ENCODE measurements at regions not wholly inside any gene's neighbourhood (a gene's known extent, or its start where the extent isn't known, plus 50 kb on each side); places are given as distances from the start of the nearest gene placed in this dataset.

DNA sequence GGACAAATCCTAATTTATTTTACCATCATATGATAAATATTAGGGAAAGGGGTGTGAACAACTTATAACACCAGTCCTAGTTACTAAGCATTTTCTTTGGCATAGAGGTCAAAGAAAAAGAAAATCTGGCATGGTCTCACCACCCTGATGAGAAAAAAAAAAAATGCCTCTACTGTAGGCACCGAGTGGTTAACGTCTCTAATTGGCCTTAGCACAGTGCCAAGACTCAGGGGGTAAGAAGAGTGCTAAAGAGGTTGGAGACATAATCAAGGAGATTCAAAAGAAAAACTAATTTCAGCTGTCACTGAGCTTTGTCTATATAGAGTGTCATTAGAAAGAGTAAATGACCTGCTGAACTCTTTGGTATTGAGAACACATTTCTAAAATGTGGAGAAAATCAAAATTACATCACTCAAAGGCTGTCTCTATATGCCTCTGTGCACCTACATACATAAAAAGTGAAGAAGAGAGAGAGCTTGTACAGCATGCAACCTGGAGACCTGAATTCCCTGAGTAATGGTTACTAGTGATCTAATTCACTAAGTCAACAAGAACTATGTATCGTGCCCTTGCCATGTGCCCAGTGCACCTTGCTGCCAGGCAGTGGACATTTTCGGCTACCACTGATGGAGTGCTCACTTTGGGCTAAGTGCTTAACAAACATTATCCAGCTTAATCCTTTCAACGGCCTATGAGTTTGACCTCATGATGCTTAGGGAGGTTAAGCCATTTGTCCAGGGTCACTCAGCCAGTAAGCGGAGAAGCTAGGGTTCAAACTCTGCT, 113.8 kb upstream of the G2E3 start:
- Histone ChIP-seq H3K9me3 (ENCODE audit: low read depth, low read length, poor library complexity, severe bottlenecking) (no peaks in the 10 kb centered on the region), H3K27me3 (replicated peaks; ENCODE audit: insufficient read depth, low read depth, low read length, poor library complexity) (peaks cover 36% of the 10 kb centered on the region), H3K4me1 (ENCODE audit: insufficient read depth, low read length, poor library complexity, severe bottlenecking) (no peaks in the 10 kb centered on the region), H3K36me3 (ENCODE audit: insufficient read depth, low read length, poor library complexity, severe bottlenecking) (no peaks in the 10 kb centered on the region), H3K4me3 (ENCODE audit: low read depth, low read length, poor library complexity, severe bottlenecking) (no peak overlapping the region), H3K27ac (ENCODE audit: low read depth, low read length, poor library complexity, severe bottlenecking) (no peak overlapping the region)
- no peak for DNase-seq (ENCODE audit: low spot score)
- no TSS peak for BruUV-seq (replicated peaks)
- ChIA-PET CTCF (no interaction called here), POLR2A (ENCODE audit: low non-redundant PET) (no interaction called here)
- intact Hi-C loops (cut with micrococcal nuclease; ENCODE audit: unreplicated experiment): loop anchor here (10.0 kb wide), 2 partner anchors 220 to 900 kb away; no protein-coding TSS in a partner anchor
- TF ChIP-seq EZH2 (IDR thresholded peaks at IDR 0.05; ENCODE audit: borderline replicate concordance, low read depth, low read length, poor library complexity, severe bottlenecking): no peak
- TF ChIP-seq, protein P1, sequence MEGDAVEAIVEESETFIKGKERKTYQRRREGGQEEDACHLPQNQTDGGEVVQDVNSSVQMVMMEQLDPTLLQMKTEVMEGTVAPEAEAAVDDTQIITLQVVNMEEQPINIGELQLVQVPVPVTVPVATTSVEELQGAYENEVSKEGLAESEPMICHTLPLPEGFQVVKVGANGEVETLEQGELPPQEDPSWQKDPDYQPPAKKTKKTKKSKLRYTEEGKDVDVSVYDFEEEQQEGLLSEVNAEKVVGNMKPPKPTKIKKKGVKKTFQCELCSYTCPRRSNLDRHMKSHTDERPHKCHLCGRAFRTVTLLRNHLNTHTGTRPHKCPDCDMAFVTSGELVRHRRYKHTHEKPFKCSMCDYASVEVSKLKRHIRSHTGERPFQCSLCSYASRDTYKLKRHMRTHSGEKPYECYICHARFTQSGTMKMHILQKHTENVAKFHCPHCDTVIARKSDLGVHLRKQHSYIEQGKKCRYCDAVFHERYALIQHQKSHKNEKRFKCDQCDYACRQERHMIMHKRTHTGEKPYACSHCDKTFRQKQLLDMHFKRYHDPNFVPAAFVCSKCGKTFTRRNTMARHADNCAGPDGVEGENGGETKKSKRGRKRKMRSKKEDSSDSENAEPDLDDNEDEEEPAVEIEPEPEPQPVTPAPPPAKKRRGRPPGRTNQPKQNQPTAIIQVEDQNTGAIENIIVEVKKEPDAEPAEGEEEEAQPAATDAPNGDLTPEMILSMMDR (conservative IDR thresholded peaks at IDR 0.05; ENCODE audit: low read depth, low read length): no peak

DNA sequence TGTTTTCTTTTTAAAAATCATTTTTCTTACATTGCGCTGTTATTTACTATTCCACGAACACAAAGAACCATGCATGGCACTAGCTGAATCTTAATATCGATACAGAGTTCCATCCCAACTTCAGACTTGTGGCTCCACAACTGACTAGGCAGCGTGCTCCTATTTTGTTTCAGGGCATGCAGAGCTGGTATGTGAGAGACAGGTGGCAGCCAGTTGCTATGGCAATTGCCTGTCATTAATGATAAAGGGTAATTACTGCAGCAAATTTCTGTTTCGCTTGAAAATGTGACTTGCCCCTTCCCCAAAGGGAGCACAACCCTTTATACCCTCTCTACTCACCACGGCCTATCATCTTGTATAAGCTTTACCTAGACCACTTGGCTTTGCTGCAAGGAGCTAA, 113.1 kb upstream of the G2E3 start:
- intact Hi-C loops (cut with micrococcal nuclease; ENCODE audit: unreplicated experiment): loop anchor here (10.0 kb wide), 2 partner anchors 221 to 901 kb away; no protein-coding TSS in a partner anchor
- ChIA-PET POLR2A (ENCODE audit: low non-redundant PET) (no interaction called here), CTCF (no interaction called here)
- no peaks in the 10 kb centered on the region for H3K36me3 ChIP-seq (ENCODE audit: insufficient read depth, low read length, poor library complexity, severe bottlenecking)
- no TSS peak for BruUV-seq (replicated peaks)
- H3K4me1 ChIP-seq (ENCODE audit: insufficient read depth, low read length, poor library complexity, severe bottlenecking): no peaks in the 10 kb centered on the region
- no peaks in the 10 kb centered on the region for H3K9me3 ChIP-seq (ENCODE audit: low read depth, low read length, poor library complexity, severe bottlenecking)
- H3K27me3 ChIP-seq (replicated peaks; ENCODE audit: insufficient read depth, low read depth, low read length, poor library complexity): peaks cover 34% of the 10 kb centered on the region
- no peak for TF ChIP-seq EZH2 (IDR thresholded peaks at IDR 0.05; ENCODE audit: borderline replicate concordance, low read depth, low read length, poor library complexity, severe bottlenecking)
- TF ChIP-seq, protein P1 (conservative IDR thresholded peaks at IDR 0.05; ENCODE audit: low read depth, low read length): no peak
- no peak for DNase-seq (ENCODE audit: low spot score)
- H3K27ac ChIP-seq (ENCODE audit: low read depth, low read length, poor library complexity, severe bottlenecking): no peak overlapping the region
- no peak overlapping the region for H3K4me3 ChIP-seq (ENCODE audit: low read depth, low read length, poor library complexity, severe bottlenecking)

DNA sequence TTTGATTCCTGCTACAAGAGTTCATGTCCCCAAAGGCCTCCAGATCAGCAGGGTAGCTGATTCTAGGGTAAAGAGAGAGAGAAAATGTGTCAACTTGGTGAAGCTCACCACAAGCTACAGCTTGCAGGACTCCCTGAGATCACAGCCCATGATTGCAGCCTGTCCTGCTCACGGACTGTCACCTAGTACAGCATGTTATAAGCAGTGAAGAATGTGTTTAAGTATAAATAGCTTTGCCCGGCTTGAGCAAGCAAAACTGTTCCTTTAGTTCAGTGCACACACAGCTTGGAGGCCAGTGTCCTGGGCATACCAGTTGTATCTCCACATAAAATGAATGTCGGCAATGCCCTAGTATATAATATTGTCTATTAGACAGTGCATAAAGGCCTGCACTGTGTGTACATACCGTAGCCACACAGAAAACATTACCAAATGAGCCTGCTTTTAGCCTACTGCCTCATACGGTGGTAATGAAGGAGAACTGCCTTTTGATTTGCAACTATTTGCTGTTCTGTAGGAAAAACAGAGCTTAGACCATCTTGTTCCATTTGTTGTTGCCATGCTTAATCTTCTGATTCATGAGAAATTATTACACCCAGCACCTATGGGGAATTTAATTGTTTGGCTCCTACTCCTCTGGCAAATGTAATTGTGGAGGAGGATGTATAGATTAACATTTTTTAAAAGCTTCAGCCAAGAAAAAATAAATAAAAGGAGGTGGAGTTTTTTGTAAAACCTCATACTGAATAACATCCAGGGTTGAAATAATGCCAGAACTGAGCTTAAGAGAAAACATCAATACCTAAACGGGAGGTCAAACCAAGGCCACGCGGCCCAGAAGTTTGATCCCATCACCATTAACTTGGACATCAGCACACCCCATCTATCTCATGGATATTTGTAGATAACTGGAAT, 108.1 kb upstream of the G2E3 start:
- intact Hi-C loops (cut with micrococcal nuclease; ENCODE audit: unreplicated experiment): no loop called here
- Histone ChIP-seq H3K9me3 (ENCODE audit: low read depth, low read length, poor library complexity, severe bottlenecking) (no peaks in the 10 kb centered on the region), H3K27ac (ENCODE audit: low read depth, low read length, poor library complexity, severe bottlenecking) (no peak overlapping the region), H3K4me3 (ENCODE audit: low read depth, low read length, poor library complexity, severe bottlenecking) (no peak overlapping the region), H3K27me3 (replicated peaks; ENCODE audit: insufficient read depth, low read depth, low read length, poor library complexity) (peaks cover 8% of the 10 kb centered on the region), H3K4me1 (ENCODE audit: insufficient read depth, low read length, poor library complexity, severe bottlenecking) (no peaks in the 10 kb centered on the region), H3K36me3 (ENCODE audit: insufficient read depth, low read length, poor library complexity, severe bottlenecking) (no peaks in the 10 kb centered on the region)
- BruUV-seq (replicated peaks): no TSS peak
- TF ChIP-seq, protein P1 (conservative IDR thresholded peaks at IDR 0.05; ENCODE audit: low read depth, low read length): no peak
- no peak for TF ChIP-seq EZH2 (IDR thresholded peaks at IDR 0.05; ENCODE audit: borderline replicate concordance, low read depth, low read length, poor library complexity, severe bottlenecking)
- DNase-seq (ENCODE audit: low spot score): no peak
- ChIA-PET CTCF (interaction anchor here (1.0 kb wide), 1 partner anchor 9 kb away, joined by 3 read pairs; no protein-coding TSS in a partner anchor), POLR2A (ENCODE audit: low non-redundant PET) (no interaction called here)
